DMS114 treated with DMSO at 0.1 percent for 48 hours (cell line): ENCODE measurements at regions not wholly inside any gene's neighbourhood (a gene's known extent, or its start where the extent isn't known, plus 50 kb on each side); places are given as distances from the start of the nearest gene placed in this dataset.
A peak's percentile ranks its signal among the peaks of the same experiment; 100 is the strongest.

ENCODE experiments used
- DNase-seq: peaks from one replicate; lab custom pipeline; 2025; ENCODE audit not compliant: unreplicated experiment; lab: John Stamatoyannopoulos, UW

DNA sequence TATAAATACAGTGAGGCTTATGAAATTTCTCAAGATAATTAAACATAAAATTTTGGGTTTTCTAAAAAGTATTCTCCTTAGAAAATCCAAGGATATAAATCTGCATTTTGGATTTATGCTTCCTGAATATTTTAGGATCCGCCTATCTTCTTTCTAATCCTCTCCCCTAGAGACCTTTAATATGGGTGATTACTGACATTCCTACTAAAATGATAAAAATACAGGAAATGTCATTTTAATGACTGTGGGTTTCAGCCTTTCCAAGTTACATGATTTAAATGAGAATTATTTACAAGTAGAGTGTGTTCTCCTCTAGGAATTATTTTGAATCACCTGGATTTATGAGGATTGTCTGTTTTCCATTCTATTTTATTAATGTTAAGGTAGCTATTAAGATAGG lies 150.4 kb downstream of the C7orf25 start:
- no peak for DNase-seq

DNA sequence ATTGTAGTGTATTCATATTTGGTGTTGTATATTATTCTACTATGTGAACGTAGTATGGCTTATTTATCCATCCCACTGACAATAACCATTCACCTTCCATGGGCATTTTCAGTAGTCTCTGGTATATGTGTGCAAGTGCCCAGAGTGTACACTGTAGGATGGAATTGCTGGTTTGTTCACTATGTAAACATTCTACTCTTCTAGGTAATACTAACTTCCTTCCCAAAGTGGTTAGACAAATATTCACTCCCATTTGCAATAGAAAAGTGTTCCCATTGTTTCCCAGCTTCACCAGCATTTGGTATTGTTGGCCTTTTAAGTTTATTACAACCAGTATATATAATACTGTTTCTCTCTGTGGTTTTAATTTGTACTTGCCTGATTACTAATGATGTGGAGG lies 153.7 kb downstream of the C7orf25 start:
- DNase-seq = no peak

DNA sequence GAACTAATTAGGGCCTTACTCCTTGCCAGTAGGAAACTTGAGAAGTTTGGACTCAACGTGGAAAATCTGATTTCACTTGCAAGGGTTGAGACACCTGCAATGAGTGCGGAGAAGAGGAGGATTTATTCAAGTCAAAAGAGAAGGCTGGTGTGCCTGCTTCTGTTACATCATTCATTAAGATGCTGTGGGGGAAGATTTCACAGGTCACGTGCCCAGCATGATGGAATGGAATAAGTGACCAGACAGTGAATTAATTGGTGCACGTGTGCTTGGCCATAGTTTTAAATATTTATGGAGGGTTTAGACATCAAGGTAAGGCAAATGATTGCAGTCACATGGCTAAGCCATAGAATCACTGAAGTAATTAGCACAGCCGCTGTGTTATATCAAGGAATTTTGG lies 155.0 kb downstream of the C7orf25 start:
- DNase-seq = no peak

DNA sequence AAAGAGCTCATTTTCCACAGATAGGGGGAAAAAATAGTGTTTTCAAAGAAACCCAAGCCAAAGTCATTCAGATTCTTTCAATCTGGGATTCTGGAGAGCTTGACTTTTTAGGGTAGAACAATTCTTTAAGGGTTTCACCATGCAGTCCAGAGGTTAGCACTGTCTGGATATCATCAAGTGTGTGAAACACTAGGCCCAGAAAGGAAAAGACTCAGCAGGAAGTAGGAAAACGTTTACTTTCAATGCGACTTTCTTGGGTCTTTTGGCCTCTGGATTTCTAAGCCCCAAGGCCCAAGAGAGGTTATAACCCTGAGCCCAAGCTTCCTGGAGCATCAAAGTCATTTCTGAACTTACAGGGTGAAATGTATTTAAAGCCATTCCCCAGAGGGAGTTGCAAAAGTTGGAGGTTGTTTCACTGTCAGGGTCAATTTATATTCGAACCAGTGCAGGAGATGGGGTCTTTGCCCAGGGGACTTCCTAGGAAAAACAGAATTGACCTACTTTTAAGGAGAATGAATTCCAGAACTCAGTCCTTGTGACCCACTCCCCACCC lies 158.0 kb downstream of the C7orf25 start:
- DNase-seq = no peak

DNA sequence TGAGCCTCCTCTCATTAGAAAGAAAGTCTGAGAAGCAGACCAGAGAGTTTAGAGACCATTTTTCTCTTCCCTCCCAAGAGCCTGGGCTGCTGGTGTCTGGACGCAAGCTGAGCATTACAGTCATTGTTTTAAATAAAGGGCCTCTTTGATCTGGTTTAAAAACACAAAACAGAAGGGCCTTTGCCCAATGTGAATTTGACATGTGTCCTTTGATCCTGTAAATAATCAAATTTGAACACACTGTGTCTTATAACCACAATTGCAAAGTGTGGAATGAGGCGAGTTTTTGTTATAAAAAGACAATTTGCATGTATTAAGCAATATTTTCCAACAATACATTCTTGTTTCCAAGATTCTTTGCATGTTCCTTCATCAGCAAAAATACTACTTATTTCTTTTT lies 158.5 kb downstream of the C7orf25 start:
- no peak for DNase-seq

DNA sequence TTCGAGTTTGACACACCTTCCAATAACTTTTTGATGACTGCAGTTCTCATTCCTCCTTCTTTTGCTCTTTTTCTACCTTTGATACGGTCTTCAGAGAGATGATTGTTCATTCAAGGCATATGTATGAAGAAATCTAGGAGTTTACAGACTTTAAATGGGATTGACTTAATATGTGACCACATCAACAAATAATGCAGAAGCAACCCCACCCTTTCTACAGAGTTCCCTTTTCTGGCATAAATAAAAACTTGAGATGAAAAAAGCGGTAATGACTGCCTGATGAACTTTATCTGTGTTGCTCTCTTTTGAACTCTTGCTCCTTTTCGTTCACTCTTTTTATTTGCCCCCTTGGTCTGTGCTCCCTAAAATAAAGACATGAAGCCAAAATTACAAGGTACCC lies 161.7 kb downstream of the C7orf25 start:
- DNase-seq = no peak

DNA sequence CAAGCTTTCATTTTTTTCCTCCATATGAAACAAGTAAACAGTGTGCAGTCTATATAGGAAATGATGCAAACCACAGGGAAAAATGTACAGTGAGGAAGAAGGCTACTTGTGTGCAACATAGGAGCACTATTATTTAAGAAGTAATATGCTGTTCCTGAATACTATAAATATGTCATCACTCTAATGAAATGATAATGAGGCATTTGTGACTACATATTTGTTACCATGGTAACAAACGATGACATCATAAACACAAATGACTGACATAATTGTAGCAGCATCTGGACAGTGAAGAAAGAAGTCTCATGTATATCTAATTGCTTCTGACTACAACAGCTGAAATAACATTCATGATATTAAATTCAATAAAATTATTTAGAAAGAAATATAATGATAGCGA lies 164.8 kb downstream of the C7orf25 start:
- no peak for DNase-seq

DNA sequence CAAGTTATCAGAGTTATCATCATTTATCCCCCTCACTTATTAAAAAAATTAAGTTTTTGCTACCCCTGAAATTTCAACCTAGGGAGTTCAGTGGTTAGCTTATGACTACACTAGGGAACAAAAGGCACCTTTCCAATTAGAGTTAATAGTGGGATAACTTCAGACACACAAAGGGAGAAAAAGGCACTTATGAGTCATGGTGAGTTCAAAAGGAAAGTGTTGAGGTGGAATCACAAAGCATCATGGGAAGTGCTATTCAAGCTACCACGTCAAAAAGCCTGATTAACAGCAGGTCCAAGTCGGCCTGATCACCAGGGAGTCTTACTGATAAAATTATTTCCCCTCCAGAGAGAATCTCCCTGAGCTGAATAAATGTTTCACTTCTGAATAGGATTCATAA lies 165.7 kb downstream of the C7orf25 start:
- DNase-seq = no peak

DNA sequence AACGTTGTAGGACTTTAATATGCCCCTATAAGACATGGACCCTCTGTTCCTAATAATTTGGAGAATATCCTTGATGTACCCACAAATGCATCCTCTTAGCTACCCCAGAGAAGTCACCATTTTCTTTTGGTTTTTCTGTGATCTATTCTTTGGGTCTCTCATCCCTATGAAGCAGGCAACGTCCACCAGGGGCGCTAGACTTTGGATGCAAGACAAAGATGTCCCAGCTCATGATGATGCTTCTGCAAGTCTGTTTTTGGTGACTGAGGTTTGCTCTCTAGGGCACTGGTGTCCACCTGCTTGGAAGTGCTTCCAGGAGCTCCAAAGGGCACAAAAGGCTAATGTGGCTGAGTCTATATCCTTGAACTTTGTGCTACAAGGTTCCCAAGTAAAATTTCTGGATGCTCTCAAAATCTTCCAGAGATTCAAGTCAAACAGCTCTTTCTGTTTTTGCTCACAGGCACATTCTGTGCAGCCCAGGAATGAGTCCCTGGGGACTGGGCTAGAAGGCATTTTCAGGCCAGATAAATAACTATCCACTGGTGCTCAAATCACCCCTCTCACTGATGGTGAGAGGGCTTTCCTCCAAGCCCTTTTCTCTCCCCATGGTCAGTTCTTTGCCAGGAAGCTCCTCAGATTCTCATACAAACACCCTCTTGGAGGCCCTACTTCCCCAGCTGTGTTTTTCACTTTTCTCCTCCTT lies 166.4 kb downstream of the C7orf25 start:
- DNase-seq = no peak

DNA sequence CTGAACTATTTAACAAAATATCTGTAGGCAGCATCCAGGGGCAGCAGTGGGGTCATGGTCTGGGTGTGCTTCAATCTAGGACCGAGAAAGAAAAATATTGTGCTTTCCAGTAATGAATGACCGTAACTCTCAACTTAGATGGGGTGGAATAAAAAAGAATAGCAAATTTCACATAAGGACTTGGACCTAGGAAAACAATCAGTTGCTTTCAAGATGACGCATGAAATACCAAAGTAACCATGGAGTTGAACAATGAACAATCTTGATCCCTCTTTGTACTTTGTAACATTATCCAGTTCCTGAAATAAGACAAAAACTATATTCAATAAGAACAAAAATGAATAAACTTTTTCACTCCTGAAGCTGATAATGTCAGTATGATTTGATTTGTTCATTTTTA lies 167.1 kb downstream of the C7orf25 start:
- no peak for DNase-seq

DNA sequence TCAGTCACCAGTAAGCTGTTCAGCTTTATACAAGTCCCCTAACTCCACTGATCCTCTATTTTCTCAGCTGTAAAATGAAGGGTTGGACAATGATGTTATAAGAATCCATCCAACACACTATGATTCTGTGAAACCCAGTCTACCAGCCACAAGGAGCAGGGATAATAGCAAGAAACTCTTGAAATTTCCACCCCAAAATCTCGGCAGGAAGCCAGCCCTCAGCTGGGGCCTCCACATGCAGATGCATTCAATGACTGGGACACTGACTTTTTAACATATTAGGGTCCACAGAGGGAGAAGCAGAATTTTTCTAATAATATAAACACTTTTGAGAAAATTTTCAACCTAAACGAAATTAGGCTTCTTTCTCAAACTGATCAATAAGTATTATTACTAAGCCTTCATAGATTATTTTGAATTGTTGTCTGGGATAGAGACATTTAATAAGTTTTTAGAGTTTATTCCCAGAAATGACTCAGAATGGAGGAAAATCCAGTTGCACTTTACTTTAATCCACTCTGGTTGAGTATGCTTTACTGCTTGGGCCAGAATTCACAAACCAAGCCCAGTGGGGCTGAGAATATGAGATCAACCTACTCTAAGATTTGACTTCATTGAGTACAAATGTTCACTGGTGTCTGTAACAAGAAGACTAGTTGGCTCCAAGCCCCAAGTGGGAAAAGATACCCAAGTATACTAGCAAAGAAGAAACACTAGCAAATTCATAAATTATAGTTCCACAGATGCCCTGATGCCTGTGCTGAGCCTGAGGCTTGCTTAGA lies 168.6 kb downstream of the C7orf25 start:
- DNase-seq = no peak

DNA sequence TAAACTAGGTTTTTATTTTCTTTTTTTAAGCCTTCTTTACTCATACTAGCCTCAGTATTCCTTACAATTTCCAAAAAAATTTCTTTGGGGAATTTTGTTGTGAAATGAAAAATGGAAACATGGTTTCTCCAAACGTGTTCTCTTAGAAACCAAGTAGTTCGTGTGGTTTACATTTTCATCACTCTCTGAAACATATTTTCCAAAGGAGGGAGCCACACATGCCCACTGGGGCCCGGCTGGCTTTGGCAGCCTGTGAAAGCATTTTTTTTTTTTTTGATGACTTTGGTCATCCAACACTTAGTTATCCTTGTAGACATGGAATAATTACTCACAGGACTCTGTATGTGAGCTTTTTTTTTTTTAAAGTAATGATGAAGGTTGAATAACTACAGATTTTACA lies 169.6 kb downstream of the C7orf25 start:
- no peak for DNase-seq

DNA sequence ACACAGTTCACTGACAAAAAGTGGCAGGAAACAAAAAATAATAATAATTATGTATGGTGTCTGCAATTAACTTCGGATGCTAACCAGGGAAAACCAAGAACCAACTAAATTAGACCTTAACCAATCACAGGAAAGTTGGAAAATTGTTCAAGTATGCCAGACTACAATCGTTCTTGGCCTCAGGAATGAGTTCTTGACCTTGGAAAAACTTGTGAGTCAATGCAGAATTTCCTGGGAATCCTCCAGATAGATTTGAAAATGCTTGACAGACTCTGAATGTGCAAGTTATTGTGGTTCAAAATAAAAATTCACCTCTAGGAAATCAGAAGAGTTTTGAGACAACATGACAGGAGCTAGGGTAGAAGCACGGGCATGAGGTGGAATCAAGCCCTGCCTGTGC lies 171.5 kb downstream of the C7orf25 start:
- DNase-seq = no peak

DNA sequence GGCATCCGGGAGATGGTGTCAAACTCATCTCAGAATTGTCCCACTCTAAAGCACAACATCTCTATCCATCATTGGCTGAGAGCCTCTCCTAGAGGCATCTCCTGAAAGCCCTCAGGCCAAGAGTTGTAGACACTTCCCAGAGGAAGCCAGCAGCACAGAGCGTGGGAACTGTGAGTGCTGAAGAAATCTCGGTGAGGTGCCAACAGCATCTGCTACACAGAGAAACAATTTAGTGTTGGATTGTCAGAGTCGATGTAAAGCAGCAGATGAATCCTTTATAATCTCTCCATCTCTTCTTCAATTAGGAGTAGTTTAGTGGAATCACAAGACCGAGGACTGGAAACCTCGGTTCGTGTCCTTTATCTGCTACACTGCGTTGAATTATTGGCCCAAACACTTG lies 172.2 kb downstream of the C7orf25 start:
- DNase-seq = no peak

DNA sequence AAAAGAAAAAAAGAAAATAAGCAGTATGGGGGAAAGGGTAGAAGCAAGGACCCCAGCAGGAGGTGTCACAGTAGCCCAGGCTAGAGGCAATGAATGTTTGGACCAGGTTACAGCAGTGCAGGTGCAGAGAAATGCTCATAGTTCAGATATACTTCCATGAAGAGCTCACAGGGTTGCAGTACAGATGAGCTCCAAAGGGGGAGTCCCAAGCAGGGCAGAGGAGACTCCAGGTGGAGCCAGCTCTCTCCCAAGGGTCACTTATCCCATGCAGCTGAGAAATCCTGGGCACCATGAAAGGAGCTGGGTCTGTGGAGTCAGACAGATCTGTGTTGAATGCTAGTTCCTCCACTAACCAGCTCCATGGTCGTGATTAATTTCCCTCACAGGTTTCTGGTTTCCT lies 174.9 kb downstream of the C7orf25 start:
- DNase-seq = peak; percentile 13

DNA sequence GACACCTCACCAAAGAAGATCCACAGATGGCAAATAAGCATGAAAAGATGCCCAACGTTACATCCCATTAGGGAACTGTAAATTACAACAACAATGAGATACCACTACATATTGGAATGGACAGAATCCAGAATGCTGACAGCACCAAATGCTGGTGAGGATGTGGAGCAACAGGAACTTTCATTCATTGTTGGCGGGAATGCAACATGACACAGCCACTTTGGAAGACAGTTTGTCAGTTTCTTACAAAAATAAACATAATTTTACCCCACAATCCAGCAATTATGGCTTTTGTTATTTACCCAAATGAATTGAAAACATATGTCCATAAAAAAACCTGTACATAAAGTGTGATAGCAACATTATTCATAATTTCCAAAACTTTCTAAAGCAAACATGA lies 176.8 kb downstream of the C7orf25 start:
- no peak for DNase-seq

DNA sequence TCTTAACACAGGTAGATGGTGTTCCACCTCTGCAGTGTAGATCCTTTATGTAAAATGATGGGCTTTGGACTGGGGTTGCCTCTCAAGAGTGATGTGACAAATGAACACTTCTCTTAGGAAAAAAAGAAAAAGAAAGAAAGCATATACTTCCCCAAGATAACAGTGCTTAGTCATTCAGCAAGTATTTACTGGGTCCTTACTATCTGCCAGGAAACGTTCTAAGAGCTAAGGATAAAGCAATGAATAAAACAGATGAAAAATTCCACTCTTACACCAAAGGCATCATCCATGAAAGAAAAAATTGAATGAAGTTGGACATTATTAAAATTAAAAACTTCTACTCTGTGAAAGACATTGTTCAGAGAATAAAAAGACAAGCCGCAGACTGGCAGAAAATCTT lies 177.3 kb downstream of the C7orf25 start:
- DNase-seq = no peak

DNA sequence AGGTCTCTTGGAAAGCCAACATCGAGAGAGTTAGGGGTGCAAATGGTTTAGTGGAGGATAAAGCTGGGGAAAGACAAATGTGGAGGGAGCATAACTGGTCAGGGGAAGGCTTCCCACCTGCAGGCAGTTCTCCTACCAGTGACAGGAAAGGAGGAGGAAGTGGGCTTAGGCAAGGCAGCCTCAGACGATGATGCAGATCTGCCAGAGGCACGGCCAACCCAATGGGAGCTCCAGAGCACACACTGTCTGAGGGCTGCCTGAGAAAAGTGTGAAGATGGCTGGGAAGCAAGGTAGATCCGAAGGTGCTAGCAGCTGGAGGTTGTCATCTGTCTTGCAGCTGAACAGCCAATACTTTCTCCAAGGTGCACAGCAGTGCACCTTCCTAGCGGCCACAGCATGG lies 178.8 kb downstream of the C7orf25 start:
- DNase-seq = no peak

DNA sequence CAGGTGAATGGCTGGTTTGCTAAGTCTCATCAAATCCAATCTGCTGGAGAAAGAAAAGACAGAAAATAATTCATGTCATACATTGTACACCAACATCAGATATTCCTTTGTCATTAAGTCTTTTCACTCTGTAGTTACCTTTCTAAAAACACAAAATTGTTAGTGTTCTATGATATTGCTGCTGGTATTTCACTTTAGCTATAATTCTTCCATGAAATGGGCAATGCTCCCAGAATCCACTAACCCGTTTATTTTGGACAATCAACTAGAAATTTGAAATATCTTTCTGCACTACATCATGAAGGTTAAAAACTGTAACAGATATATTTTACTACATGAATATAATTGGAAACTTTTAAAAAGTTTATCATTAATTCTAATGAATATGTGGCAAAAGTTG lies 181.3 kb downstream of the C7orf25 start:
- DNase-seq = no peak

DNA sequence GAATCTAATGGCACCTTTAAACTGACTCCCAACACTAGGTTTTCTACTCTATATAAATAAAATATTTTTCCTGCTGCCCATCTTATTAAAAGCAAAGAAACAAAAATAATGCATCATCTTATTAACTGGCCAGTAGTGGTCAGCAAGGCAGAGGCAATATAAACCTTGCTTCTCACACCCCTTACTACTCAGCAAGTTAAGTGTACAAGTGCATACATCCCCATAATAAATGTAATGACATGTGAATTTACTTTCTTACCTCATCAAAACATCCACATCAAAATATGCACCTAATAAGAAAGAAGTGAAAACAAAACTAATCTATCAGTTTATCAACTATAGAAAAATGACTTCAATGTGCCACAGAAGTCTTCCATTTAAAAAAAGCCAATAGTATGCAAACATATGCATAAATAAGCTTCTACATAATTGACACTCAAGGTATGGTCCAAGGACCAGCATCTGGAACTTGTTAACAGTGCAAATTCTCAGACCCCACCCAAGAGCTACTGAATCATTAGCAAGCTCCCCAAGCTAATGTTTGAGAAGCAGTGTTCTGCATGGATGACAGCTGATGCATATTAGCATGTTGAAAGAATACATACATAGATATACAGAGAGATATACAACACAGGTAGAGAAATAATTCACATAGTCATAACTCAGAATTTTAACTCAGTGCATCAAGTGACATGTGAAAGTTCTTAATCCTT lies 182.7 kb downstream of the C7orf25 start:
- DNase-seq = no peak

DNA sequence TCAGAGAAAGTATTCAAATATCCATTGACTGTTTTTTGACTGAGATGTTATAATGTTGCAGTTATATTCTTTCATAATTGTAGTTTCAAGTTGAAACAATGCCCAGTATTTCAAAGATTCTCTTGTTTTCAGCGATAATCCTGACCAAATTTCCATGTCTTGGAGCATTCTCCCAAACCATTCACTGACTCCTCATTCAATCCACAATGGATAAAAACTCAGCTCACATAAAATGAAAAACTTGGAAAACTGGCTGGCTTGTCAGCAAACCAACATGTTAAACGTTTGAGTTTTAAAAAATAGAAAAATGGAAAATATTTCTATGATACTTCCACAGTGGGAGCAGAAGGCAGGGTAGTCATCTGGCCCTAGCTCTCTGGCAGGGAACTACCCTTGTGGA lies 184.4 kb downstream of the C7orf25 start:
- no peak for DNase-seq
